Trophoblast cell (in vitro differentiated cells and primary cell): ENCODE measurements at regions not wholly inside any gene's neighbourhood (a gene's known extent, or its start where the extent isn't known, plus 50 kb on each side); places are given as distances from the start of the nearest gene placed in this dataset.

Source experiments
- DNase-seq, 2 donors: peaks; one replicate each; pipeline ENCODE4 v3.0.0-alpha.2; 2016
- H2AFZ ChIP-seq: 2 replicates; pipeline ENCODE4 v1.6.1; 2013; ENCODE audit warnings: low read length, moderate library complexity, mild to moderate bottlenecking; ENCODE audit not compliant: insufficient read depth, poor library complexity
- H2AK5ac ChIP-seq: 2 replicates; pipeline ENCODE4 v1.6.1; 2013; ENCODE audit warnings: mild to moderate bottlenecking, low read length
- H2BK120ac ChIP-seq: 2 replicates; pipeline ENCODE4 v1.6.1; 2013; ENCODE audit warnings: low read length, mild to moderate bottlenecking, moderate library complexity; ENCODE audit not compliant: insufficient read depth, poor library complexity
- H2BK12ac ChIP-seq: 2 replicates; pipeline ENCODE4 v1.6.1; 2013; ENCODE audit warnings: mild to moderate bottlenecking, low read length, moderate library complexity
- H2BK5ac ChIP-seq: 2 replicates; pipeline ENCODE4 v1.6.1; 2013; ENCODE audit warnings: low read length, low read depth, moderate library complexity, mild to moderate bottlenecking; ENCODE audit not compliant: poor library complexity
- H3K14ac ChIP-seq: 2 replicates; pipeline ENCODE4 v1.6.1; 2013; ENCODE audit warnings: mild to moderate bottlenecking, low read length
- H3K18ac ChIP-seq: 2 replicates; pipeline ENCODE4 v1.6.1; 2013; ENCODE audit warnings: mild to moderate bottlenecking, low read length
- H3K23ac ChIP-seq: 2 replicates; pipeline ENCODE4 v1.6.1; 2013; ENCODE audit warnings: low read length
- H3K27ac ChIP-seq: 2 replicates; pipeline ENCODE4 v1.5.1; 2013; ENCODE audit warnings: low read depth, mild to moderate bottlenecking, inconsistent platforms, low read length, moderate library complexity
- H3K27me3 ChIP-seq: 2 replicates; pipeline ENCODE4 v1.6.1; 2013; ENCODE audit warnings: inconsistent platforms, mild to moderate bottlenecking, low read length, moderate library complexity; ENCODE audit not compliant: insufficient read depth
- H3K36me3 ChIP-seq, 2 experiments: 1 replicate in 1 of 2; 2 replicates in 1 of 2; pipeline ENCODE4 v1.6.1; 2013; ENCODE audit warnings: low read length in 2 of 2, mild to moderate bottlenecking in 2 of 2, moderate library complexity in 1 of 2; ENCODE audit not compliant: insufficient read depth in 2 of 2, control insufficient read depth in 1 of 2
- H3K4ac ChIP-seq: 2 replicates; pipeline ENCODE4 v1.6.1; 2013; ENCODE audit warnings: low read depth, mild to moderate bottlenecking, low read length, moderate library complexity
- H3K4me1 ChIP-seq, 2 experiments: 1 replicate in 1 of 2; 2 replicates in 1 of 2; pipeline ENCODE4 v1.6.1; 2013; ENCODE audit warnings: low read length in 2 of 2, mild to moderate bottlenecking in 2 of 2, moderate library complexity in 1 of 2; ENCODE audit not compliant: insufficient read depth in 2 of 2, control insufficient read depth in 1 of 2
- H3K4me2 ChIP-seq: 2 replicates; pipeline ENCODE4 v1.6.1; 2013; ENCODE audit warnings: inconsistent platforms, mild to moderate bottlenecking, low read length, moderate library complexity
- H3K4me3 ChIP-seq: 2 replicates; pipeline ENCODE4 v1.5.1; 2013; ENCODE audit warnings: mild to moderate bottlenecking, low read depth, low read length, inconsistent platforms
- H3K79me1 ChIP-seq: one replicate; pipeline ENCODE4 v1.6.1; 2013; ENCODE audit warnings: low read length
- H3K79me2 ChIP-seq: 2 replicates; pipeline ENCODE4 v1.6.1; 2013; ENCODE audit warnings: low read length, mild to moderate bottlenecking; ENCODE audit not compliant: control insufficient read depth, insufficient read depth, poor library complexity
- H3K9ac ChIP-seq: 2 replicates; pipeline ENCODE4 v1.6.1; 2013; ENCODE audit warnings: mild to moderate bottlenecking, low read length
- H3K9me3 ChIP-seq: 2 replicates; pipeline ENCODE4 v1.6.1; 2013; ENCODE audit warnings: low read depth, mild to moderate bottlenecking, control low read depth, inconsistent platforms, low read length; ENCODE audit not compliant: insufficient read depth
- H4K12ac ChIP-seq: 2 replicates; pipeline ENCODE4 v1.6.1; 2013; ENCODE audit warnings: low read depth, mild to moderate bottlenecking, low read length, moderate library complexity
- H4K8ac ChIP-seq: 2 replicates; pipeline ENCODE4 v1.6.1; 2013; ENCODE audit warnings: low read depth, mild to moderate bottlenecking, low read length, moderate library complexity
- H4K91ac ChIP-seq: one replicate; pipeline ENCODE4 v1.6.1; 2013; ENCODE audit warnings: low read depth, mild to moderate bottlenecking, low read length, moderate library complexity
- WGBS: extraction: QIAGEN DNeasy Blood & Tissue Kit; methylation state at CpG from one replicate; pipeline ENCODE4 v1.1.7; 2013; ENCODE audit warnings: missing lambda C conversion rate; ENCODE audit not compliant: insufficient read length, insufficient coverage; ENCODE audit errors: extremely low coverage; 5-methylcytosine and 5-hydroxymethylcytosine counted together

DNA sequence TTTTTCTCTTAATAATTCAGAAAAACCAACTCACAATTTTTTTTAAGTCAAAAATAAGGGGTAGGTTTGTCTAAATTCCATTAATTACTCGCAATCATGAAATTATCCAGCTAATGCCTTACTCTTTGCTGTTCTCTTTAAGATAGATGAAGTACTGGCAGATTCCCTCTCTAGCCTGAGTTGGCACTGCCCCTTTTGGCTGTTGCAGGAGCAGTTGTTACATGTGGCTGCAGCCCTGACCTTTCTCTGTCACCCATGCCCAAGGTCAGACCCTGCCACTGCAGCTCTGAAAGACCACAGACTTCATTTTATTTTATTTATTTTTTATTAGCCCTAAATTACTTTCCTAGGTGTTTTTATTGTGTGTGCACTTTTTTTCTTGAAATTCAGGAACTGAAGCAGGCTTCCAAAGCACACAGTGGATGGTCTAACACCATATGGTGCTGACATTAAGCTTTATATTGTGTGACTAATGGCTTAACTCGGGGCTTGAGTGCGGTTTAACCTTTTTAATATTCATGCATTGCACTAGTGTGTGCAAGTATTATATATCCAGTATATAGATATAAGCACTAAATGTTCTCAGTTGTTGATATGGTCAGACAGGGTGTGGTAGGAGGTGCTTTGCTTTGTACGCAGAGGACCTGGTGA, 313.0 kb downstream of the CDH2 start:
- no peak overlapping the region for H3K9ac ChIP-seq
- no peaks in the 10 kb centered on the region for H3K36me3 ChIP-seq
- H2AFZ ChIP-seq, result no peak overlapping the region
- no peak for DNase-seq
- no peaks in the 10 kb centered on the region for H3K79me1 ChIP-seq
- H3K14ac ChIP-seq, result no peak overlapping the region
- H3K9me3 ChIP-seq, result no peaks in the 10 kb centered on the region
- no peak overlapping the region for H3K27ac ChIP-seq
- H2BK12ac ChIP-seq, result no peak overlapping the region
- no CpG with 5 or more reads among the region's 4 CpGs for WGBS
- H3K23ac ChIP-seq, result no peak overlapping the region
- no peak overlapping the region for H3K4me3 ChIP-seq
- no peak overlapping the region for H4K91ac ChIP-seq
- no peak overlapping the region for H3K4me2 ChIP-seq
- no peak overlapping the region for H3K4ac ChIP-seq
- no peaks in the 10 kb centered on the region for H3K79me2 ChIP-seq
- no peak overlapping the region for H4K12ac ChIP-seq
- no peak overlapping the region for H2BK120ac ChIP-seq
- no peak overlapping the region for H2AK5ac ChIP-seq
- peaks cover 0 to 6% of the 10 kb centered on the region in 2 experiments for H3K4me1 ChIP-seq
- H2BK5ac ChIP-seq, result no peak overlapping the region
- no peak overlapping the region for H4K8ac ChIP-seq
- H3K27me3 ChIP-seq, result no peaks in the 10 kb centered on the region
- H3K18ac ChIP-seq, result no peak overlapping the region

- Histone ChIP-seq H3K4me2 (no peak overlapping the region), H4K12ac (no peak overlapping the region), H2BK5ac (no peak overlapping the region), H3K4me1 (peaks cover 0 to 6% of the 10 kb centered on the region in 2 experiments), H3K79me2 (no peaks in the 10 kb centered on the region), H3K14ac (no peak overlapping the region), H2AK5ac (no peak overlapping the region), H2BK120ac (no peak overlapping the region), H3K79me1 (no peaks in the 10 kb centered on the region), H4K91ac (no peak overlapping the region), H2BK12ac (no peak overlapping the region), H3K18ac (no peak overlapping the region), H3K27me3 (no peaks in the 10 kb centered on the region), H2AFZ (no peak overlapping the region), H3K4ac (no peak overlapping the region), H4K8ac (no peak overlapping the region), H3K27ac (no peak overlapping the region), H3K23ac (no peak overlapping the region), H3K4me3 (no peak overlapping the region), H3K36me3 (no peaks in the 10 kb centered on the region), H3K9ac (no peak overlapping the region), H3K9me3 (no peaks in the 10 kb centered on the region)
- no peak for DNase-seq
- WGBS, result no CpG with 5 or more reads among the region's 7 CpGs
These were observed 314.8 kb downstream of the CDH2 start for GRCh38 chr18:27862041-27862682.

DNA sequence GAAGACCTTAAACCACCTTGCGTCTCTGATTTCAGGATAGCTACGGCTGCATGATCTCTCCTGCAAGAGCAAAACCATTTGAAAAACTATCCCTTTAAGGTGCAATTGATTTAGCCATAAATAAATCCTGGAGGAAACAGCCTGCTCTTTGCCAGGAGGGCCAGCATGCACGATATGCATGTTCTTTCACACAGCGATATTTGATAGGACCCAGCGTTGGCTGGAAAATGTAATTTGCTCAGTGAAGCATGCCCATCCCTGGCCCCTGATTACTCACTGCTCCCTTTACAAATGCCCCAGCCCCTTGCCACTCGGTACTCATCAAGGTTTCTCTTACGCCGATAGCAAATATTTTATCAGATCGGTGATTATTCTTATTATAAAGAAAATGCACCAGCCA, 315.4 kb downstream of the CDH2 start:
- no peak overlapping the region for H3K9ac ChIP-seq
- H3K27me3 ChIP-seq, result no peaks in the 10 kb centered on the region
- H3K9me3 ChIP-seq, result no peaks in the 10 kb centered on the region
- no CpG with 5 or more reads among the region's 9 CpGs for WGBS
- H3K23ac ChIP-seq, result no peak overlapping the region
- H4K91ac ChIP-seq, result no peak overlapping the region
- no peaks in the 10 kb centered on the region for H3K79me2 ChIP-seq
- no peak overlapping the region for H3K14ac ChIP-seq
- no peak overlapping the region for H2BK5ac ChIP-seq
- H4K8ac ChIP-seq, result no peak overlapping the region
- no peak overlapping the region for H2BK12ac ChIP-seq
- H3K4me1 ChIP-seq, result peaks cover 0 to 6% of the 10 kb centered on the region in 2 experiments
- no peak overlapping the region for H3K27ac ChIP-seq
- no peak overlapping the region for H3K4me3 ChIP-seq
- no peak overlapping the region for H3K4me2 ChIP-seq
- no peak overlapping the region for H3K4ac ChIP-seq
- H2AK5ac ChIP-seq, result no peak overlapping the region
- H3K18ac ChIP-seq, result no peak overlapping the region
- no peaks in the 10 kb centered on the region for H3K36me3 ChIP-seq
- H2BK120ac ChIP-seq, result no peak overlapping the region
- no peak for DNase-seq
- H4K12ac ChIP-seq, result no peak overlapping the region
- H3K79me1 ChIP-seq, result no peaks in the 10 kb centered on the region
- no peak overlapping the region for H2AFZ ChIP-seq

- no peaks in the 10 kb centered on the region for H3K27me3 ChIP-seq
- no peaks in the 10 kb centered on the region for H3K79me2 ChIP-seq
These were observed 316.2 kb downstream of the CDH2 start for GRCh38 chr18:27860701-27861107.

More at GRCh38 chr18:27860701-27861107, 316.2 kb downstream of the CDH2 start:
- Histone ChIP-seq H3K4me2 (no peak overlapping the region), H3K36me3 (no peaks in the 10 kb centered on the region), H4K91ac (no peak overlapping the region), H3K4me3 (no peak overlapping the region), H3K27ac (no peak overlapping the region), H4K12ac (no peak overlapping the region), H3K23ac (no peak overlapping the region), H3K9me3 (no peaks in the 10 kb centered on the region), H2AFZ (no peak overlapping the region), H2BK5ac (no peak overlapping the region), H3K9ac (no peak overlapping the region), H2BK12ac (no peak overlapping the region), H3K4me1 (peaks cover 0 to 6% of the 10 kb centered on the region in 2 experiments), H3K4ac (no peak overlapping the region), H2BK120ac (no peak overlapping the region), H3K14ac (no peak overlapping the region), H2AK5ac (no peak overlapping the region), H3K79me1 (no peaks in the 10 kb centered on the region), H3K18ac (no peak overlapping the region), H4K8ac (no peak overlapping the region)
- WGBS, result no CpG with 5 or more reads among the region's 4 CpGs
- DNase-seq, result peak in 1 of 2 donors; percentile 2
